GM19238 (cell line): ENCODE measurements at regions not wholly inside any gene's neighbourhood (a gene's known extent, or its start where the extent isn't known, plus 50 kb on each side); places are given as distances from the start of the nearest gene placed in this dataset.
A peak's percentile ranks its signal among the peaks of the same experiment; 100 is the strongest.
"Not testable (repeated sequence)": the region's sequence is repeated elsewhere in the genome, so short reads cannot be mapped to it uniquely, and the experiment has no call there.

ENCODE experiments used
- DNase-seq: peaks from one replicate; pipeline ENCODE4 v3.0.0; 2011; ENCODE audit warnings: low spot score; ENCODE audit not compliant: insufficient read length

DNA sequence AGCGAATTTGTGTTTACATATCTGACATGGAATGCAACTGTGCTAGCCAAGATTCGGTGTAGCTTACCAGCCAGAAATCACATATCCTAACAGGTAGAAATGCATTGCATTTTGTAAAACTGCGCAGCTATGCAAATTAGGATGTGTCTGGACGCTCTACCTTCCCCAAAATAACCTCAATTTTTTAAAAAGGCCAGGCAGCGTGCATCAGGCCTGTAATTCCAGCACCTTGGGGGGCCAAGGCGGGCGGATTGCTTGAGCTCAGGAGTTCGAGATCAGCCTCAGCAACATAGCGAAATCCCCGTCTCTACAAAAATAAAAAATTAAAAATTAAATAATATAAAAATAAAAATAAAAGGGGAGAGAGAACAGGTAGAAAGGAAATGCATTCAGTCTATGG lies 305.0 kb downstream of the TYW1 start:
- no peak for DNase-seq

DNA sequence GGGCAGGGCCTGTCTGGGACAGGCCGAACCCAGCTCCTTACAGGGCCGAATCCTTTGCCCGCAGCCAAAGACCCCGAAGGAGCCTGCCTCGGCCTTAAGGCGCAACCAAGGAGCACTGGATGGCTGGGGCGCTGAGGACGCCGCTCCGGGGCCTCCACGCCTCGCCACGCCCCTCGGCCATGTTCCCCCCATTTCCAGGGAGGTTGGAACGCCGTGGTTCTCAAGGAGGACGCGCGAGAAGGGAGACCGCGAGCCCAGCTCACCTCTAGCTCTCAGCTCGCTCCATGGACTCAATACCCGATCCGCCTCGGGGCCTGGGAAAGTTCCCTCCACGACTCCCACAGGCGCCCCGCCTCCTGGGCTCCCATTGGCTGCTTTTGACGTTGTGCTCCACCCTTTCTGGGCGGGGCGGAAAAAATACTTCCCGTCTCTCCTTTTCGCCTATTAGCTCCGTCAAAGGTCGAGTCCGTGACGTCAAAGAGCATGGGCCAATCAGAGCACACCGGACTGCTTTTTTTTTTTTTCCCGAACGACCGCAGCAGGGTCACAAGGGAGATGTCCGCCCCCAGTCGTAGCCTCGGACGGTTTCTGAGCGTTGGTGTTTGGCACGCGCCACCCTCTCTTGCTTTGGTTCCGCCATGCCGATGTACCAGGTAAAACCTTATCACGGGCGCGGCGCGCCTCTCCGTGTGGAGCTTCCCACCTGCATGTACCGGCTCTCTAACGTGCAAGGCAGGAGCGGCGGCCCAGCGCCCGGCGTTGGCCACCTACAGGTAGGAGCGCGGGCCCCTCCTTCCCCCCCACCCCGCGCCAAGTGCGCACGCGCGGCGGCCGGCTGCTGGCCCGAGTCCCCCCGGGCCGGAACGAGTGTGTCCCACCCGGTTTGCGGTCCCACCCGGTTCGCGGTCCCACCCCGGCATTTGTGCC lies 305.7 kb downstream of the TYW1 start:
- DNase-seq, result peak; percentile 94

DNA sequence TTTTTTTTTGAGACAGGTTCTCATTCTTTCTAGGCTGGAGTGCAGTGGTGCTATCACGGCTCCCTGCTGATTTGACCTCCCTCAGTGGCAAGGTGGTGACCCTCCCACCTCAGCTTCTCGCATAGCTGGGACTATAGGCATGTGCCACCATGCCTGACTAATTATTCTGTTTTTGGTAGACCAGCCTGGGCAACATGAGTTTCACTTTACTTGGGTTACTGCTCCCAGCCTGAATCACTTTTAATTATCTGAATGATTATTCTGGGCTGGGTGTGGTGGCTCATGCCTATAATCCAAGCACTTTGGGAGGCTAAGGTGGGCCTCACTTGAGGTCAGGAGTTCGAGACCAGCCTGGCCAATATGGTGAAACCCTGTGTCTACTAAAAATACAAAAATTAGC lies 308.2 kb downstream of the TYW1 start:
- DNase-seq, result not testable (repeated sequence)

DNA sequence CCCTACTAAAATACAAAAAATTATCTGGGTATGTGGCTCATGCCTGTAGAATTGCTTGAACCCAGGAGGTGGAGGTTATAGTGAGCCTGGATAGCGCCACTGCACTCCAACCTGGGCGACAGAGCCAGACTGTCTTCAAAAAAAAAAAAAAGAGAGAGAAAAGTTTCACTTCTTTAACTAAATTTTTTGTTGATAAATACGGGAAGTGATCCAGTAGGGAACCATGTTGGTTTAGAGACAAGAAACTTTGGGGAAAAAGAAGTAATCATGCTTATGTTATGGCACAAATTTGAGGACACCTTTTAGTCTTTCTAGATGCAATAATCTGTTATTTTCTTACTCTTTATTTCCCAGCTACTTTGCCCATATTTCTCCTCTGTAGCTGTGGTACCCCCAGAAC lies 309.7 kb downstream of the TYW1 start:
- no peak for DNase-seq

DNA sequence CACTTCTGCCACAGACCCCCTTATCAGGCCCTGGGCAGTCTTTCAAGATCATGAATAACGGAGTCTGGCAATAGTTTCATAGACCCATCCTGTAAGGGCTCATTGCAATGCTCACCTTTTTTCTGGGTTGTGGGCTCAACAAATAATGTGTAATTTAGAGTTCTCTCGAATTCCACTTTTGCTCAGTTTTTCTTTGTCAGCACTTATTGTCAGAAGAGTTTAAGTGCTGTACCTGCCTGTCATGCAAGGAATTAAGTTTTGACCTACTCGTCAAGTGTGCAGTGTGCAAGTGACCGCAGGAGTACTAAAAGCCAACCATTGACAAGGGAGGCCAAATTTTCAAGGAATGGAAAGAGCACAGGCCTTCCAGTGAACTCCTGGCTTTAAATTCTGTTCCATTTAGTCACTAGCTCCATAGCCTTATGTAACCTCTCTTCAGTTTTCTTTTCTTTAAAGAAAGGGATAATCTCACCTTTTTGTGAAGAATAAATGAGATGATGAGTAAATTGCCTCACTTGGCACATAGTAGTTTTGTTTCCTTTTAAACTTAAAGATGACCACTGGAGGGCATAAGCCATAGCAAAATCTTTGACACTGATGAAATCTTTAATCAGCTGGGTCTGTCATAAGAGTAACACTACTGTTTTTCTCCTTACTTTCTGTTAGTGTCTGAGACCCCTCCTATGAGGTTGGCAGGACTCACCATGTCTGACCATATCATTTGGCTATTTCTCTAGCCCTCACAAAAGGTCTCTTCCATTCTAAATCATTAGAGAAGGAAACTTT lies 313.3 kb downstream of the TYW1 start:
- DNase-seq, result no peak

DNA sequence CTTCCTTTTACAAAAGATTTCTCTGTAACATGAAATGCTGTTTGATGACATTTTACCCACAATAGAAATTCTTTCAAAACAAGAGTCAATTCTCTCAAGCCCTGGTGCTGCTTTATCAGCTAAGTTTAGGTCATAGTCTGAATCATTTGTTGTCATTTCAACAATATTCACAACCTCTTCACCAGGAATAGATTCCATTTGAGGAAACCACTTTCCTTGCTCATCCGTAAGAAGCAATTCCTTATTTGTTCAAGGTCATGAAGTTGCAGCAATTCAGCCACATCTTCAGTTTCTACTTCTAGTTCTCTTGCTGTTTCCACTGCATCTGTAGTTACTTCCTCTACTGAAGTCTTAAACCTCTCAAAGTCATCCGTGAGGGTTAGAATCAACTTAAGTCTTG lies 315.3 kb downstream of the TYW1 start:
- DNase-seq, result no peak

DNA sequence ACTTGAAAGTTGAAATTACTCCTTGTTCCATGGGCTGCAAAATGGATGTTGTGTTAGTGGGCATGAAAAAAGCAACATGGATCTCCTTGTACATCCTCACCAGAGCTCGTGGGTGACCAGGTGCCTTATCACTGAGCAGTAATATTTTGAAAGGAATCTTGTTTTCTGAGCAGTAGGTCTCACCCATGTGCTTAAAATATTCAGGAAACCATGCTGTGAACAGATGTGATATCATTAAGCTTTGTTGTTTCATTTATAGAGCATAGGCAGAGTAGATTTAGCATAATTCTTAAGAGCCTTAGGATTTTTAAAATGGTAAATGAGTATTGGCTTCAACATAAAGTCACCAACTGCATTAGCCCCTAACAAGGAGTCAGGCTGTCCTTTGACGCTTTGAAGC lies 316.6 kb downstream of the TYW1 start:
- no peak for DNase-seq

DNA sequence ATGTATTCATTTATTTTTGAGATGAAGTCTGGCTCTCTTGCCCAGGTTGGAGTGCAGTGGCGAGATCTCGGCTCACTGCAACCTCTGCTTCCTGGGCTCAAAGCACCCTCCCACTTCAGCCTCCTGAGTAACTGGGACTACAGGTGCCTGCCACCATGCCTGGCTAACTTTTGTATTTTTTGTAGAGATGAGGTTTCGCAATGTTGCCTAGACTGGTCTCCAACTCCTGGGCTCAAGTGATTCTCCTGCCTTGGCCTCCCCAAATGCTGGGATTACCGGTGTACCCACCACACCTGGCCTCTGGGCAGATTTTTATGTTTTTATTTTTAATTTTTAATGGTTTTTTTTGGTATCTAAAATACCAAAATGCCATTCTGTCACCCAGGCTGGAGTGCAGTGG lies 320.3 kb downstream of the TYW1 start:
- DNase-seq, result not testable (repeated sequence)

DNA sequence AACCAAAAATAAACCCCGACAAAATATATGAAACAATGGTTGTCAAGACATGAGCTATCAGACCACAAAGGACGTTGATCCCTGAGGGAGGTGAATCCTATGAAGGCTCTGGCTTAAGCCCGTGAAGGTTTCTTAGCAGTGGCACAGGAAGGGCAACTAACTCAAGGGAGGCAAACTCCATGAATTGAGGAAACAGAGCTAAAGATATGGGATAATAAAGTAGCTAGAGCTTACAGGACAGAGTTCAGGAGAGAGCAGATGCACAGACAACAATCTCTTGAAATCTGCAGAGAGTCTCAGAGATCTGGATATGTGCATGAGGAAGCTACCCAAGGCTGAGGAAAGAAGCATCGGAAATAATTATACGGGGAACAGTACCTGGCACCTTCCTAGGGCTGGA lies 331.6 kb downstream of the TYW1 start:
- DNase-seq, result not testable (repeated sequence)

DNA sequence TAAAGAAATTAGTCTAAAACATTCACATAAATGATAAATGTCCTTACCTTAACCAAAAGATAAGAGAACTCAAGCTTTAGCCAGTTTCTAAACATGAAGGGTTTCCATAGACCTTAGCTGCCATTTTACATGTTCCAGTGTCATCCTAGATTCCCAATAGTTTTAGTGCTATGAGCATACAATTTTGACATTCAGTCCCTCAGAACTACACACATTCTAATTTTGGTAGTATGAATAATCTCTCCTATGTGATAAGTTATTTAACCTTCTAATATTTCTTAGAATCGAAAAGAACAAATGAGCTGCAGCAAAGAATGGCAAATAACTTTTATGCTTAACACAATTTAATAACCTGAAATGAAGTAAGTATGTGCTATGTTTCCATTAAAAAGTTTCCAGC lies 338.5 kb downstream of the TYW1 start:
- DNase-seq, result not testable (repeated sequence)

DNA sequence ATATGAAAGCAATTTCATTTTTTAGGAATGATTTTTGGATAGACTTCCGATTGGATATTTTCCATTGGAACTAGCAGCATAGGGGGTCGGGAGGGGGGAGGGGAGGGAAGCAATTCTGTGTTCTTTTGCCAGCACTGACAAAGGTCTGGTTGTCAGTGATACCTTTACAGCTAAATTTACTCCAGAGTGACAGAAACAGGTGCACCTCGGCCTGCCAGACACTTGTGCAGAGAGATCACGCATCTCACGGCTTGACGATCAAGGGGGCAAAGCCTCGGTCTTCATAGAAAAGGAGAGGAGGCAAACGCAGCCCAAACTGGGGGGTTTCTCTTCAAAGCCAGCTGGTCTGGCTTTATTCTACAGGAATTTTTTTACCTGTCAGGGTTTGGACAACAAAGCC lies 339.0 kb downstream of the TYW1 start:
- DNase-seq, result not testable (repeated sequence)

DNA sequence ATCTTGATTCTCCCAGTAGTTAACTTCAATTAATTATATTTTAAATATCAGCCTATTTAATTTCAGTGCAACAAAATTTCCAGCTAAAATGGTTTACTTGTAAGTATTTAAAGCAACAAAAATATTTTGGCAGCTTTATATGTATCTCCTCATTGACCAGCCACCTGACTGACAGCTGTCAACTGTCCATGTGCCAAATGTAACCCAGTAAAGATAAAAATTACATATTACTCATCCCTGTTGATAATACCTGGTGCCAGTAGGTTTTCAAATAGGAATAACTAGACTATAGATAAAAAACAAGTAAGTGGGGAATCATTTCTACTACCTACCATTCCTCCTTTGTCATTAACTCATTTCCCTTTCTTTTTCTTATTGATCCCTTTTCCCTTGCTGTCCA lies 341.9 kb downstream of the TYW1 start:
- DNase-seq, result not testable (repeated sequence)

DNA sequence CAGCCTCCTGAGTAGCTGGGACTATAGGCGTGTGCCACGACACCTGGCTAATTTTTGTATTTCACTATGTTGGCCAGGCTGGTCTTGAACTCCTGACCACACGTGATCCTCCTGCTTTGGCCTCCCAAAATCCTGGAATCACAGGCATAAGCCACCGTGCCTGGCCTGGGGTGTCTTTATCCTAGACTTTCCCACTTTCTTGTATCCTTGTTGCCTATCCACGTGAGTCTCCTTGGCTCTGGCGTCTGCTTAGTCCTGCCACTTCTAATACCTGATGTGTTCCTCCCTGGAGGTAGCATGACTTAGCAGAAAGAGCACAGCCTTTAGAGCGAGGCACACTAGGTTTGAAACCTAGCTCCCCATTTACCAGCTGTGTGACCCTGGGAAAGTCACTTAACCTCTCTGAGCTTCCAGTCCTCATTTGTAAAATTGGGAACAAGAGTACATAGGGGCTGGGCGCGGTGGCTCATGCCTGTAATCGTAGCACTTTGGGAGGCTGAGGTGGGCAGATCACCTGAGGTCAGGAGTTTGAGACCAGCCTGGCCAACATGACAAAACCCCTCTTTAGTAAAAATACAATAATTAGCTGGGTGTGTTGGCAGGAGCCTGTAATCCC lies 344.6 kb downstream of the TYW1 start:
- no peak for DNase-seq

DNA sequence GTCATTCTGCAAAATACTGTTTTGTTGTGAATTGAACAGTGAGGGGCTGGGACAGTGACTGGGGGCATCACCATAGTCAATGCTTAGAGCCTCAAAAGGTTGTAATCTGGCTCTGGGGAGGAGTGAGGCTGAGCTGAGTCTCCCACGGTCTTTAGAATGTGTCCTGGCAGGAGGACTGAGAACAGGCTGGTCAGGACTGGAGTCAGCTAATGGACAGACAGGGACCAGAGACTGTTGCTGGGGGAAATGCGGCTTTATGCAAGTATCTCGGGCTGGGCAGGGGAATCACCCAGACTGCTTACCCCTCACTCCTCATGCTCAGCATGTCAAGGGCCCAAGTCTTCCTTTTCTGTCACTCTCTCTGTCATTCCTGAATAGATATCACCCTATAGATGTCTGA lies 346.5 kb downstream of the TYW1 start:
- DNase-seq, result no peak

DNA sequence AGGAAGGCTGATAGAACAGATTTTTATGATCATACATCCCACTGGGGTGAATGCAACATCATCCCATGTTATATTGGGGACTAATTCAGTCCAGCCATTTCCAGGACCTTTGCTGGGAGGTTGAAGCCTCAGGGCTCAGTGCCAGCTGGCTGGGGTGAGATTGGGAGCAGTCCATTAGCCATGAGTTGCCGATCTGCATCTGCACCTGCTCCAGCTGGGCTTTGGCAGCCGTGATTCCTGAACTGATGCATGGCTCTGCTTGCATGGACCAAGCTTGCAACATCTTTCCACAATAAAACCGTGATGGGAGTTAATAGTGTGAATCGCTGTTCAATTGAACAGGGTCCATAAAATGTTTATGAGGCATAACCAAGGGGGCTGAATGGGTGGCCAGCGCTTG lies 346.9 kb downstream of the TYW1 start:
- DNase-seq, result no peak

DNA sequence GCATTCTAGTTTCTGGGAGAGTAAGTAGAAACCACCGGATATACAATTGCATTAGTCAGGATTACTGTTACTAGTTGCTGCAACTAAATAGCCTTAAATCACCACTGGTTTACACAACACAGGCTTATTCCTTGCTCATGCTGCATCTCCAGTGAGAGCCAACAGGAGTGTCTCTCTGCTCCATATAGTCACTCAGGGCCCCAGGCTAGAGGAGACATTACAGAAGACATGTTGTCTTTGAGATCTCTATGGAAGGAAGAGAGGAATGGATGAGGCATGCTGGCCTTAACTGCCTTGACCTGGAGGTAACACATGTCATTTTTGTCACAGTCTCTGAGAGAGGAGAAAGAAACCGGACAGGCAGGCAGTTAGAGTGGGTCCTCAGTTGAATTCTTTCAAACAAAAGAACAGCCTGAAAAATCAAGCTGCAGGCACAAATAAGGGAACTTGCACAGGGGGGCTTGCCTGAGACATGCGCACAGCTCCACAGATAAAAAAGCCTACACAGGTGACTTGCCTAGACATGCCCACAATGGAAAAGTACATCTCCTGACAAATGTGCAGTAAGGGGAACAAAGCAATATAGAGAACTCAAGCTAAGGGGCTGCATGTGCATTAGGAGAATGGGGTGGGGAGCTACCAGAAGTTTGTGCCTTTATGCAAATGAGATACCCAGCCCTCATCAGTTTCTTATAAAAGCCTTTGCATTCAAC lies 348.0 kb downstream of the TYW1 start:
- no peak for DNase-seq

DNA sequence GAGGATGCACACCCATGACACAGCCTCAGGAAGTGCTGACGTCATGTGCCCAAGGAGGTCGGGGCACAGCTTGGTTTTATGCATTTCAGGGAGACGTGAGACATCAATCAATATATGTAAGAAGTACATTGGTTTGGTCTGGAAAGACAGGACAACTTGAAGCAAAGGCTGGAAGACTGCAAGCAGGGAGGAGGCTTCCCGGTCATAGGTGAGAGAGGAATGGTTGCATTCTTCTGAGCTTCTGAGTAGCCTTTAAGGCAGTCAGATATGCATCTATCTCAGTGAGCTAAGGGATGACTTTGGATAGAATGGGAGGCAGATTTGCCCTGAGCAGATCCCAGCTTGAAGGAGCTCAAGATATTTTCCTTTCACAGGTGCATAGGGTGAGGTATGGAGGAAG lies 349.5 kb downstream of the TYW1 start:
- DNase-seq, result no peak

DNA sequence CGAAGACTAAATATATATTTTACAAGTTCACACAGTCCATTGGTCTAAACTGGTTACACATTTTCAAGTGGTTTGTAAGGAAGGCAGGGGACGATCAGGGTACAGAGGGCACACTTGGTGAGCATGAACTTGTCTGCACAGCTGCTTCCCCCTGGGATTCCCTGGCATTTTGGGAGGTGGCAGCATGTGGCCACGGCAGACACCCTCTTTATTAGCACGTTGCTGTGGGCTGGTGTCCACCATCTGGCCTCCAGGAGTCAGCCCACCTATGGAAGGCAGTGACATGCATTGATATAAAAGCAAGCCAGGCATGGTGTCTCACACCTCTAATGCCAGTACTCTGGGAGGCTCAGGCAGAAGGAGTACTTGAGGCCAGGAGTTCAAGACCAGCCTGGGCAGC lies 350.2 kb downstream of the TYW1 start:
- no peak for DNase-seq

DNA sequence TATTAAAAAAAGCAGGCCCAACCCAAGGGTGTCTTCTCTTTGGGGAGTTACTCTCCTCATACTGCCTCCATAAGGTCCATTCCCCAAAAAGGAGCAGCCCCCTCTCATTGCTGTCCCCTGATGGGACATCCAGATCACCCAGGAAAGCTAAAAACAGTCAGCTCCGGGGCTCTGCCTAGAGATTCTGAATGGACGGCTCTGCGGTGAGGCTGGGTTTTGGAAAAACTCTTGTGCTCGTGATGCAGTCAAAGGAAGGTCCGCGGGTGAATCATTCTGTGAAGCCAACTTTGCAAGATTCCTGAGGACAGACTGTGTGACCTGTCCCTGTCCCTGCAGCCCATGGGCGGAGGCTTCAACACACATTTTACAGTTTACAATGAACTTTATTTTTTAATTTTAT lies 351.5 kb downstream of the TYW1 start:
- DNase-seq, result no peak

DNA sequence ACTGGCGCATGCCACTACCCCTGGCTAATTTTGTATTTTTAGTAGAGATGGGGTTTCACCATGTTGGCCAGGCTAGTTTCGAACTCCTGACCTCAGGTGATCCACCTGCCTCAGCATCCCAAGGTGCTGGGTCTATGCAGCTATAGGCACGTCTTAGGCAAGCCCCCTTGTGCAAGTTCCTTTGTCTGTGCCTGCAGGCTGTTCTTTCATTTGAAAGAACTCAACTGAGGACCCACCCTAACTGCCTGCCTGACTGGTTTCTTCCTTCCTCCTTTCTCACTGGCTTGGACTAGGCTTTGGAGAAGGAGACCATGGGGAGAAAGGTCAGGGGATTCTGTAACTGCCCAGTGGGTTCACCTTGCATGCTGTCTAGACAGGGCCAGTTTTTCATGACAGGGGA lies 361.0 kb downstream of the TYW1 start:
- not testable (repeated sequence) for DNase-seq

DNA sequence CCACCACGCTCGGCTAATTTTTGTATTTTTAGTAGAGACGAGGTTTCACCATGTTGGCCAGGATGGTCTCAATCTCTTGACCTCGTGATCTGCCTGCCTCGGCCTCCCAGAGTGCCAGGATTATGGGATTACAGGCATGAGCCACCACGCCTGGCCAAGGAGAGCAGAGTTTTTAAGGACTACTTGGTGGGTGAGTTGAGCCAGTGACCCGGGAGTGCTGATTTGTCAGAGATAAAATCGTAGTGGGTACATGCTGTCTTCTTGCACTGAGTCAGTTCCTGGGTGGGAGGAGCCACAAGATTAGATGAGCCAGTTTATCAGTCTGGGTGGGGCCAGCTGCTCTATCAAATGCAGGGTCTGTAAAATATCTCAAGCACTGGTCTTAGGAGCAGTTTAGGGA lies 361.7 kb downstream of the TYW1 start:
- not testable (repeated sequence) for DNase-seq
